Testis (tissue), 2 donors: ENCODE measurements at regions not wholly inside any gene's neighbourhood (a gene's known extent, or its start where the extent isn't known, plus 50 kb on each side); places are given as distances from the start of the nearest gene placed in this dataset.

Experiments used
- DNase-seq: peaks from one replicate; pipeline ENCODE4 v3.0.0-alpha.2; 2019
- H3K27ac ChIP-seq, 2 donors: fragments of 200-600 bp; sonication (generic); one replicate each; pipeline ENCODE4 v1.5.1; 2019
- H3K27me3 ChIP-seq: fragments of 200-600 bp; sonication (generic); one replicate; pipeline ENCODE4 v1.5.1; 2019
- H3K36me3 ChIP-seq: fragments of 200-600 bp; sonication (generic); one replicate; pipeline ENCODE4 v1.5.1; 2017; ENCODE audit warnings: low read depth; ENCODE audit errors: missing control alignments
- H3K4me1 ChIP-seq: fragments of 200-600 bp; sonication (generic); one replicate; pipeline ENCODE4 v1.5.1; 2019
- H3K4me3 ChIP-seq, 2 donors: fragments of 200-600 bp; sonication (generic); one replicate each; pipeline ENCODE4 v1.5.1; 2017 to 2019
- H3K9me3 ChIP-seq: fragments of 200-600 bp; sonication (generic); one replicate; pipeline ENCODE4 v1.5.1; 2017
- POLR2A ChIP-seq: fragments of 450-650 bp; IDR thresholded peaks from one replicate; pipeline ENCODE4 v1.6.1; 2017; ENCODE audit warnings: antibody characterized with exemption, mild to moderate bottlenecking, moderate library complexity
- WGBS, 2 donors: methylation state at CpG; one replicate each; pipeline ENCODE4 v1.1.5; 2018; 5-methylcytosine and 5-hydroxymethylcytosine counted together
- intact Hi-C: fragments of 100-400 bp; cut with DNase I; formaldehyde crosslinking; loops from one replicate; pipeline ENCODE4 v1.15.1; 2023; ENCODE audit warnings: low total_unique reads
- TF ChIP-seq, protein P1 (sequence below), 3 experiments: fragments of 450-650 bp in 2 of 3; fragments of 200-600 bp in 1 of 3; sonication (generic) in 1 of 3; IDR thresholded peaks; one replicate each; pipeline ENCODE4 v1.5.1; 2016 to 2019; ENCODE audit warnings: antibody characterized with exemption in 3 of 3, mild to moderate bottlenecking in 2 of 3, moderate library complexity in 1 of 3

DNA sequence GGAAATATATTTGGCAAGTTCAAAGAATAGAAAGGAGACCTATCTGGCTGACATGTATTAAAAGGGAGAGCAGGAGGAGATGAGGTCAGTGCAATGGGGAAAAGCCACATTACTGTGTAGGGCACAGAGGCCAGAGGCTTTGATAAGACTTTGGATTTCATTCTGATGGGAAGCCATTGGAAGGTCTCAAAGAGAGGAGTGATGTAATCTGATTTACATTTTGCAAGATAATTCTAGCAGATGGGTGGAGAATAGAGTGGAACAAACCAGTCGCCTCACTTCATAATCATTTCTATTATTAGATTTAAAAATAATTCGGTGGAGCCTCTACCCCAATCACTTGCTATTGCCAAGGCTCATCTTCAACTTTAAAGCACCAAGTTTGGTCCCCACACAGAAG, 278.4 kb upstream of the ZC3H12C start:
- Histone ChIP-seq H3K27ac (no peak overlapping the region), H3K9me3 (no peaks in the 10 kb centered on the region), H3K4me3 (no peak overlapping the region), H3K27me3 (no peaks in the 10 kb centered on the region), H3K4me1 (no peaks in the 10 kb centered on the region), H3K36me3 (no peaks in the 10 kb centered on the region)
- 43 to 48% methylated on average over 2 of the region's 2 CpGs for WGBS, 2 donors
- intact Hi-C loops = no loop called here
- no peak for DNase-seq
- TF ChIP-seq POLR2A = no peak
- TF ChIP-seq, protein P1, sequence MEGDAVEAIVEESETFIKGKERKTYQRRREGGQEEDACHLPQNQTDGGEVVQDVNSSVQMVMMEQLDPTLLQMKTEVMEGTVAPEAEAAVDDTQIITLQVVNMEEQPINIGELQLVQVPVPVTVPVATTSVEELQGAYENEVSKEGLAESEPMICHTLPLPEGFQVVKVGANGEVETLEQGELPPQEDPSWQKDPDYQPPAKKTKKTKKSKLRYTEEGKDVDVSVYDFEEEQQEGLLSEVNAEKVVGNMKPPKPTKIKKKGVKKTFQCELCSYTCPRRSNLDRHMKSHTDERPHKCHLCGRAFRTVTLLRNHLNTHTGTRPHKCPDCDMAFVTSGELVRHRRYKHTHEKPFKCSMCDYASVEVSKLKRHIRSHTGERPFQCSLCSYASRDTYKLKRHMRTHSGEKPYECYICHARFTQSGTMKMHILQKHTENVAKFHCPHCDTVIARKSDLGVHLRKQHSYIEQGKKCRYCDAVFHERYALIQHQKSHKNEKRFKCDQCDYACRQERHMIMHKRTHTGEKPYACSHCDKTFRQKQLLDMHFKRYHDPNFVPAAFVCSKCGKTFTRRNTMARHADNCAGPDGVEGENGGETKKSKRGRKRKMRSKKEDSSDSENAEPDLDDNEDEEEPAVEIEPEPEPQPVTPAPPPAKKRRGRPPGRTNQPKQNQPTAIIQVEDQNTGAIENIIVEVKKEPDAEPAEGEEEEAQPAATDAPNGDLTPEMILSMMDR (IDR thresholded peaks at IDR 0.05) = no peak

DNA sequence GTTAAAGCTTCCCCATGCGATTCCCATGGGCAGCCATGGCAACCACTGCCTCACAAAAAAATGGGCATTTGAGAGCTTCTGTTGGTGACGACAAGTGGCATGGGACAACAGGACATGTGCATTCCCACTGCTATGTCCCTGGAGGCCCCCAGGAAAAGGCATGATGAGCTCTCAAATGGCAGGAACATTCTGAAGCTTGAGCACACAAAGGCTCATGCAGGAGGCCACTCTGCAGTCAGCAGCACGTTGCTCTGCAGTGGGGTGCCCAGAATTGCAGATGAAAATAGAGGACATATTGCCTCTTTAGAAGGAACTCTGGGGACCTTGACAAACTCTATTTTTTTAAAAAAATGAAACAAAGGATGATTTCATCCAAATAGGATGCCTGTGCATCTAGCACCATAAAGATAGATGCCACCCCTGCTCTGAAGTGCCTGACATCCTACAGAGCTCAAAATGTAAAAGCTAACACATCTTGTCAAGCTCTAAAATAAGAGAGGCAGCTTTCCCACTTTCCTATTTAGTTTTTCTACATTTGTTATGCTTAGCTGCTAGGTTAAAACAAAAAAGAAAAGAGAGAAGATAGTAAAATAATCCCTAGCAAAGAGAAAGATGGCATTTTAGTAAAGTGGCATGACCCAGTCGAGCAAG, 277.6 kb upstream of the ZC3H12C start:
- TF ChIP-seq POLR2A = no peak
- TF ChIP-seq, protein P1 (IDR thresholded peaks at IDR 0.05) = no peak
- intact Hi-C loops = no loop called here
- no peak overlapping the region for H3K27ac ChIP-seq
- no peaks in the 10 kb centered on the region for H3K4me1 ChIP-seq
- no peak overlapping the region for H3K4me3 ChIP-seq
- H3K27me3 ChIP-seq = no peaks in the 10 kb centered on the region
- no peak for DNase-seq
- no peaks in the 10 kb centered on the region for H3K36me3 ChIP-seq
- WGBS, 2 donors = 79 to 81% methylated on average over 4 of the region's 4 CpGs
- H3K9me3 ChIP-seq = no peaks in the 10 kb centered on the region

DNA sequence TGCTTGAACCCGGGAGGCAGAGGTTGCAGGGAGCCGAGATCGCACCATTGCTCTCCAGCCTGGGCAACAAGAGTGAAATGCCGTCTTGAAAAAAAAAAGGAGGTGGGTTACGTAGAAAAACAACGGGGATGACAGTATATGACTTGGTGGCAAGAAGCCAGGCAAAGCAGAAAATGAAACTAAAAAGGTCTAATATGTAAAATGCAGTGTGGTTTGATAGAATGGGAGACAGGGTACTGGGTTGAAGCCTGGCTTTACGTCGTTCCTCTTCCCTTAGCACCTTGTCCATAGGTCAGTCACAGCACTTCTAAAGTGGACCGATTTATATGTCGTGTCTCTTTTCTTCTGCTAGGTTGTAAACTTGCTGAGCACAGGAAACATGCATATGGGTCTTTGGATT, 274.9 kb upstream of the ZC3H12C start:
- 84 to 89% methylated on average over 10 of the region's 10 CpGs for whole genome bisulfite sequencing, 2 donors
- no peaks in the 10 kb centered on the region for H3K27me3 ChIP-seq
- DNase-seq = no peak
- peaks cover 3% of the 10 kb centered on the region for H3K4me1 ChIP-seq
- no peak overlapping the region for H3K4me3 ChIP-seq
- H3K36me3 ChIP-seq = no peaks in the 10 kb centered on the region
- intact Hi-C loops = no loop called here
- H3K9me3 ChIP-seq = no peaks in the 10 kb centered on the region
- TF ChIP-seq, protein P1 (IDR thresholded peaks at IDR 0.05) = no peak
- no peak for TF ChIP-seq POLR2A
- no peak overlapping the region for H3K27ac ChIP-seq

DNA sequence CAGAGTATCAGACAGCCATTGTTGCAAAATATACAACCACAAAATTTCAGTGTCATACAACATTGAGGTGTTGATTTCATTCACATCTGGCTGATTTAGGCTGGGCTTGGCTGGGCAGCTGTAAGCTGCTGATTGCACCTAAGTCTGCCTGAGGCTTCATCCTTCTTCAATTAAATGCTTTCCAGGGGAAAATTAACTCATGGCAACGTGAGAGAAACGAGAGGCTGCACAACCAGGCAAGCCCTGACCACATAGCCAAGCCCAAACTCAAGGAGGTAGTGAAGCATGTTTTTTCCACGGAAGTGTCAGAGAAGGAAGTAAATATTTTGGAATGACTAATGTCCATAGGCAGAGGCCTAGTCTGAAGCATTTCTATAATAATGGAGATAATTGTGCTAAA, 273.8 kb upstream of the ZC3H12C start:
- Histone ChIP-seq H3K9me3 (no peaks in the 10 kb centered on the region), H3K27ac (no peak overlapping the region), H3K4me1 (peaks cover 3% of the 10 kb centered on the region), H3K36me3 (no peaks in the 10 kb centered on the region), H3K27me3 (no peaks in the 10 kb centered on the region), H3K4me3 (no peak overlapping the region)
- no peak for DNase-seq
- no peak for TF ChIP-seq POLR2A
- TF ChIP-seq, protein P1 (IDR thresholded peaks at IDR 0.05) = no peak
- 49 to 52% methylated on average over 3 of the region's 3 CpGs for WGBS, 2 donors
- intact Hi-C loops = no loop called here

DNA sequence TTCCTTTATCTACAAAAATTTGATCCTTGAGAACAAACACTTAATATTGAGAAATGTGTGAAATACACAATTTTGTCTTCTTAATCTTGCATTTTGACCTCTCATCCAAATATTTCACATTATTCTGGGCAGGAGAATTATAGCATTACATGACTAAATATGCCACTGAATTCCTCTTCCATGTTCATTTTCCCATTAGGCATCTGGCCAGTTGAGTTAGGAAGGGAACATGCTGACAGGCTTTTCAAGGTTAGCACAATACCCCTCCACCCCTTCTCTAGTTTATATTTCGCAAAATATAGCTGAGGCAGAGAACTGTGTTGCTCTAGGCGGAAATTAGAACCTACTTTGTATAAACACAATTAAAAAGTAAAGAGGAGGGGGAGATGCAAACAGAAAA, 271.7 kb upstream of the ZC3H12C start:
- DNase-seq = no peak

More for the DNA sequence above, 271.7 kb upstream of the ZC3H12C start:
- Histone ChIP-seq H3K27me3 (no peaks in the 10 kb centered on the region), H3K4me1 (peaks cover 3% of the 10 kb centered on the region), H3K36me3 (no peaks in the 10 kb centered on the region), H3K9me3 (no peaks in the 10 kb centered on the region), H3K4me3 (no peak overlapping the region), H3K27ac (no peak overlapping the region)
- intact Hi-C loops = no loop called here
- 48 to 55% methylated on average over 2 of the region's 2 CpGs for WGBS, 2 donors
- TF ChIP-seq, protein P1 (IDR thresholded peaks at IDR 0.05) = no peak
- TF ChIP-seq POLR2A = no peak
